HCT116 (cell line): ENCODE measurements at regions not wholly inside any gene's neighbourhood (a gene's known extent, or its start where the extent isn't known, plus 50 kb on each side); places are given as distances from the start of the nearest gene placed in this dataset.

ENCODE experiments used
- ATAC-seq: fragments of 200-7000 bp; cut with Tn5 transposase; 2 replicates; pipeline ENCODE4 v1.9.1; 2020; ENCODE audit warnings: mild to moderate bottlenecking, moderate library complexity
- BruUV-seq: library from RNA; stranded (reverse); fragments of 400-500 nt; replicated peaks from 2 replicates; lab custom pipeline; 2021; lab: Mats Ljungman, UMichigan
- CTCF ChIA-PET: fragments of 300-600 bp; sonication (Branson Sonifier 250); formaldehyde crosslinking; loops from one replicate; lab custom pipeline; 2021; ENCODE audit warnings: antibody characterized with exemption; lab: Charles Lee
- POLR2A ChIA-PET: fragments of 300-600, 350-600 bp; sonication (Branson Sonifier 250); formaldehyde crosslinking; loops from one replicate; lab custom pipeline; 2021; ENCODE audit warnings: antibody characterized with exemption; lab: Charles Lee
- RAD21 ChIA-PET, 2 experiments: fragments of 300-600 bp; sonication (Branson Sonifier 250); formaldehyde crosslinking; loops; one replicate each; lab custom pipeline; 2023; ENCODE audit warnings: low total read pairs in 2 of 2; ENCODE audit not compliant: uncharacterized antibody in 2 of 2, unreplicated experiment in 2 of 2, low non-redundant PET in 1 of 2; lab: Charles Lee
- DNase-seq: peaks from one replicate; pipeline ENCODE4 v3.0.0-alpha.2; 2010; ENCODE audit warnings: low read depth, low spot score
- H2AFZ ChIP-seq: fragments of 200-600 bp; shearing (Covaris generic), sonication (generic); 2 replicates; pipeline ENCODE4 v1.6.1; 2017; ENCODE audit warnings: low read depth, mixed run types, mixed read lengths, antibody characterized with exemption, low read length; ENCODE audit not compliant: poor library complexity, severe bottlenecking
- H3K27ac ChIP-seq: 2 replicates; pipeline ENCODE4 v1.5.1; 2012; ENCODE audit warnings: low read depth, low read length
- H3K27me3 ChIP-seq: fragments of 200-600 bp; sonication (generic); 2 replicates; pipeline ENCODE4 v1.6.1; 2016; ENCODE audit warnings: mixed run types, low read length, mixed read lengths; ENCODE audit not compliant: insufficient read depth
- H3K36me3 ChIP-seq, 2 experiments: fragments of 200-500 bp in 1 of 2; fragments of 200-600 bp in 1 of 2; sonication (Bioruptor generic) in 1 of 2; sonication (generic) in 1 of 2; 2 replicates each; pipeline versions ENCODE4 v1.5.1 to v1.6.1; 2014 to 2016; ENCODE audit warnings: low read length in 2 of 2, inconsistent platforms in 1 of 2, mixed read lengths in 1 of 2, mixed run types in 1 of 2; ENCODE audit not compliant: insufficient read depth in 2 of 2, control insufficient read depth in 1 of 2
- H3K4me1 ChIP-seq, 2 experiments: fragments of 200-600 bp in 1 of 2; sonication (generic) in 1 of 2; 2 replicates each; pipeline versions ENCODE4 v1.5.1 to v1.6.1; 2012 to 2017; ENCODE audit warnings: low read length in 2 of 2, inconsistent platforms in 1 of 2, mild to moderate bottlenecking in 1 of 2, mixed read lengths in 1 of 2, mixed run types in 1 of 2, moderate library complexity in 1 of 2; ENCODE audit not compliant: insufficient read depth in 2 of 2, control insufficient read depth in 1 of 2
- H3K4me2 ChIP-seq: fragments of 200-600 bp; sonication (generic); 2 replicates; pipeline ENCODE4 v1.6.1; 2017; ENCODE audit warnings: mixed run types, low read length, mixed read lengths
- H3K4me3 ChIP-seq, 2 experiments: fragments of 200-600 bp in 1 of 2; sonication (generic) in 1 of 2; replicated peaks in 1 of 2; 2 replicates each; pipeline ENCODE4 v1.5.1; 2011 to 2016; ENCODE audit warnings: low read length in 2 of 2, control low read depth in 1 of 2, low read depth in 1 of 2, mild to moderate bottlenecking in 1 of 2, mixed read lengths in 1 of 2, mixed run types in 1 of 2
- H3K79me2 ChIP-seq: fragments of 200-600 bp; sonication (generic); 2 replicates; pipeline ENCODE4 v1.6.1; 2017; ENCODE audit warnings: mild to moderate bottlenecking, mixed run types, low read length, moderate library complexity, mixed read lengths; ENCODE audit not compliant: insufficient read depth
- H3K9ac ChIP-seq: fragments of 200-600 bp; sonication (generic); 2 replicates; pipeline ENCODE4 v1.6.1; 2016; ENCODE audit warnings: low read length, mixed read lengths
- H3K9me2 ChIP-seq: fragments of 200-600 bp; sonication (generic), shearing (Covaris generic); 2 replicates; pipeline ENCODE4 v1.6.1; 2017; ENCODE audit warnings: mixed run types, mild to moderate bottlenecking, moderate library complexity; ENCODE audit not compliant: insufficient read depth
- H3K9me3 ChIP-seq, 2 experiments: fragments of 200-500 bp in 1 of 2; fragments of 200-600 bp in 1 of 2; sonication (Bioruptor generic) in 1 of 2; sonication (generic) in 1 of 2; 2 replicates each; pipeline ENCODE4 v1.6.1; 2014 to 2017; ENCODE audit warnings: low read length in 2 of 2, mixed read lengths in 2 of 2, inconsistent platforms in 1 of 2, low read depth in 1 of 2, mild to moderate bottlenecking in 1 of 2, mixed run types in 1 of 2, moderate library complexity in 1 of 2; ENCODE audit not compliant: control insufficient read depth in 1 of 2, insufficient read depth in 1 of 2
- H4K20me1 ChIP-seq: fragments of 200-600 bp; sonication (generic), shearing (Covaris generic); 2 replicates; pipeline ENCODE4 v1.6.1; 2017; ENCODE audit warnings: mixed run types, mild to moderate bottlenecking, moderate library complexity; ENCODE audit not compliant: insufficient read depth
- ATF3 ChIP-seq: IDR thresholded peaks from 2 replicates; pipeline ENCODE4 v1.6.1; 2012
- CBX3 ChIP-seq: IDR thresholded peaks from 2 replicates; pipeline ENCODE4 v1.6.1; 2012; ENCODE audit warnings: low read depth
- CEBPB ChIP-seq: IDR thresholded peaks from 2 replicates; pipeline ENCODE4 v1.6.1; 2012; ENCODE audit warnings: low read depth
- CTCF ChIP-seq, 3 experiments: fragments of 200-600 bp in 1 of 3; sonication (generic) in 1 of 3; IDR thresholded peaks in 2 of 3; conservative IDR thresholded peaks in 1 of 3; 2 replicates each; pipeline ENCODE4 v1.5.1; 2012 to 2017; ENCODE audit warnings: low read depth in 2 of 3, low read length in 2 of 3, antibody characterized with exemption in 1 of 3, borderline replicate concordance in 1 of 3, control low read depth in 1 of 3, mild to moderate bottlenecking in 1 of 3, mixed read lengths in 1 of 3, mixed run types in 1 of 3, moderate library complexity in 1 of 3; ENCODE audit not compliant: insufficient read depth in 1 of 3
- ELF1 ChIP-seq: IDR thresholded peaks from 2 replicates; pipeline ENCODE4 v1.6.1; 2012; ENCODE audit warnings: low read depth, borderline replicate concordance
- EZH2 ChIP-seq: fragments of 200-600 bp; sonication (generic); IDR thresholded peaks from 2 replicates; pipeline ENCODE4 v1.6.1; 2017; ENCODE audit warnings: antibody characterized with exemption, mixed run types
- EZH2phosphoT487 ChIP-seq: fragments of 200-600 bp; IDR thresholded peaks from 2 replicates; pipeline ENCODE4 v1.6.1; 2018; ENCODE audit warnings: antibody characterized with exemption, borderline replicate concordance
- FOSL1 ChIP-seq: IDR thresholded peaks from 2 replicates; pipeline ENCODE4 v1.6.1; 2012; ENCODE audit warnings: low read depth
- JUND ChIP-seq: IDR thresholded peaks from 2 replicates; pipeline ENCODE4 v1.6.1; 2012
- POLR2A ChIP-seq: IDR thresholded peaks from 2 replicates; pipeline ENCODE4 v1.7.0; 2011; ENCODE audit warnings: borderline replicate concordance; ENCODE audit not compliant: insufficient read depth, insufficient read length; ENCODE audit errors: extremely low read depth
- POLR2AphosphoS5 ChIP-seq: IDR thresholded peaks from 2 replicates; pipeline ENCODE4 v1.6.1; 2011; ENCODE audit warnings: mild to moderate bottlenecking, low read depth, low read length, moderate library complexity
- RAD21 ChIP-seq: IDR thresholded peaks from 2 replicates; pipeline ENCODE4 v1.6.1; 2012; ENCODE audit warnings: low read depth, mild to moderate bottlenecking
- REST ChIP-seq: IDR thresholded peaks from 2 replicates; pipeline ENCODE4 v1.6.1; 2012; ENCODE audit warnings: low read depth
- SIN3A ChIP-seq: IDR thresholded peaks from 2 replicates; pipeline ENCODE4 v1.6.1; 2012; ENCODE audit warnings: low read depth
- SP1 ChIP-seq: IDR thresholded peaks from 2 replicates; pipeline ENCODE4 v1.6.1; 2012; ENCODE audit warnings: low read depth
- SRF ChIP-seq: IDR thresholded peaks from 2 replicates; pipeline ENCODE4 v1.6.1; 2012; ENCODE audit warnings: low read depth
- TCF7L2 ChIP-seq: IDR thresholded peaks from 2 replicates; pipeline ENCODE4 v1.7.0; 2011; ENCODE audit warnings: borderline replicate concordance, inconsistent platforms; ENCODE audit not compliant: insufficient read depth, insufficient read length; ENCODE audit errors: extremely low read depth
- YY1 ChIP-seq: IDR thresholded peaks from 2 replicates; pipeline ENCODE4 v1.6.1; 2011; ENCODE audit warnings: low read length, low read depth, moderate library complexity, mild to moderate bottlenecking; ENCODE audit not compliant: insufficient replicate concordance; ENCODE audit errors: extremely low read depth
- ZFX ChIP-seq: fragments of 450-650 bp; IDR thresholded peaks from 2 replicates; pipeline ENCODE4 v1.6.1; 2017
- ZNF274 ChIP-seq: fragments of 200-500 bp; sonication (Bioruptor generic); IDR thresholded peaks from 2 replicates; pipeline ENCODE4 v1.6.1; 2014; ENCODE audit warnings: mild to moderate bottlenecking, low read depth, low read length, inconsistent platforms
- intact Hi-C: fragments of 100-400 bp; cut with micrococcal nuclease; formaldehyde crosslinking; loops from 2 replicates; pipeline ENCODE4 v1.10.0; 2022

GRCh38 chr4:125704726-125705125 lies 390.0 kb downstream of the FAT4 start:
- no TSS peak for BruUV-seq
- ChIA-PET RAD21 (no interaction called here), POLR2A (no interaction called here), CTCF (no interaction called here)
- ATAC-seq: no peak
- no peak overlapping the region for H3K4me2 ChIP-seq
- no peaks in the 10 kb centered on the region for H3K9me3 ChIP-seq
- H3K4me3 ChIP-seq: no peak overlapping the region
- H3K36me3 ChIP-seq: no peaks in the 10 kb centered on the region
- H2AFZ ChIP-seq: peak overlapping the region; percentile 68
- DNase-seq: no peak
- intact Hi-C loops: no loop called here
- H3K79me2 ChIP-seq: no peaks in the 10 kb centered on the region
- H3K27ac ChIP-seq: no peak overlapping the region
- no peaks in the 10 kb centered on the region for H4K20me1 ChIP-seq
- TF ChIP-seq CBX3: no peak
- TF ChIP-seq CTCF (IDR thresholded peaks at IDR 0.05 in 2 of 3, conservative IDR thresholded peaks at IDR 0.05 in 1 of 3; ENCODE audit: borderline replicate concordance in 1 of 3, insufficient read depth in 1 of 3, low read depth in 2 of 3, low read length in 2 of 3): no peak
- TF ChIP-seq RAD21: no peak
- TF ChIP-seq SP1: no peak
- TF ChIP-seq REST: no peak
- no peak for TF ChIP-seq FOSL1
- TF ChIP-seq SRF: no peak
- no peak for TF ChIP-seq ZNF274
- TF ChIP-seq ATF3: no peak
- TF ChIP-seq ELF1: no peak
- no peak for TF ChIP-seq CEBPB
- no peak for TF ChIP-seq YY1
- no peak for TF ChIP-seq POLR2A
- TF ChIP-seq JUND: no peak
- no peak for TF ChIP-seq ZFX
- TF ChIP-seq EZH2phosphoT487: no peak
- no peak for TF ChIP-seq TCF7L2
- TF ChIP-seq SIN3A: no peak
- no peak for TF ChIP-seq POLR2AphosphoS5
- TF ChIP-seq EZH2: no peak
- H3K9ac ChIP-seq: no peak overlapping the region
- no peaks in the 10 kb centered on the region for H3K27me3 ChIP-seq
- no peaks in the 10 kb centered on the region for H3K9me2 ChIP-seq
- 0 out of 4 replicates have a peak, but pooled peaks cover 0 to 2% of the 10 kb centered on the region in 2 experiments for H3K4me1 ChIP-seq
